Calu3 (cell line): ENCODE measurements at regions not wholly inside any gene's neighbourhood (a gene's known extent, or its start where the extent isn't known, plus 50 kb on each side); places are given as distances from the start of the nearest gene placed in this dataset.

Experiments used
- BruUV-seq: library from RNA; stranded (reverse); fragments of 400-500 nt; replicated peaks from 2 replicates; lab custom pipeline; 2021; lab: Mats Ljungman, UMichigan
- CTCF ChIA-PET: fragments of 300-600 bp; sonication (Branson Sonifier 250); formaldehyde crosslinking; loops from one replicate; lab custom pipeline; 2022; ENCODE audit warnings: antibody characterized with exemption; lab: Charles Lee
- DNase-seq: peaks from one replicate; pipeline ENCODE4 v3.0.0; 2022
- H3K27ac Mint-ChIP-seq: one replicate; pipeline ENCODE4 v1.8.0; 2022; ENCODE audit warnings: mixed read lengths; ENCODE audit not compliant: unreplicated experiment
- H3K27me3 Mint-ChIP-seq: one replicate; pipeline ENCODE4 v1.8.0; 2022; ENCODE audit warnings: mixed read lengths; ENCODE audit not compliant: unreplicated experiment
- H3K36me3 Mint-ChIP-seq: one replicate; pipeline ENCODE4 v1.8.0; 2022; ENCODE audit warnings: mild to moderate bottlenecking, moderate library complexity, mixed read lengths; ENCODE audit not compliant: insufficient read depth, unreplicated experiment
- H3K4me1 Mint-ChIP-seq: one replicate; pipeline ENCODE4 v1.8.0; 2022; ENCODE audit warnings: mild to moderate bottlenecking, low read depth, mixed read lengths; ENCODE audit not compliant: unreplicated experiment
- H3K4me3 Mint-ChIP-seq: one replicate; pipeline ENCODE4 v1.8.0; 2022; ENCODE audit warnings: mild to moderate bottlenecking, low read depth, moderate library complexity, mixed read lengths; ENCODE audit not compliant: unreplicated experiment
- H3K9me3 Mint-ChIP-seq: one replicate; pipeline ENCODE4 v1.8.0; 2022; ENCODE audit warnings: low read depth, mixed read lengths; ENCODE audit not compliant: unreplicated experiment
- intact Hi-C: fragments of 100-400 bp; cut with micrococcal nuclease; formaldehyde crosslinking; loops from one replicate; pipeline ENCODE4 v1.10.0; 2022; ENCODE audit not compliant: unreplicated experiment
- TF ChIP-seq, protein P1 (sequence below): fragments of 200-600 bp; IDR thresholded peaks from one replicate; pipeline ENCODE4 v1.8.0; 2022; ENCODE audit warnings: antibody characterized with exemption; ENCODE audit not compliant: unreplicated experiment

DNA sequence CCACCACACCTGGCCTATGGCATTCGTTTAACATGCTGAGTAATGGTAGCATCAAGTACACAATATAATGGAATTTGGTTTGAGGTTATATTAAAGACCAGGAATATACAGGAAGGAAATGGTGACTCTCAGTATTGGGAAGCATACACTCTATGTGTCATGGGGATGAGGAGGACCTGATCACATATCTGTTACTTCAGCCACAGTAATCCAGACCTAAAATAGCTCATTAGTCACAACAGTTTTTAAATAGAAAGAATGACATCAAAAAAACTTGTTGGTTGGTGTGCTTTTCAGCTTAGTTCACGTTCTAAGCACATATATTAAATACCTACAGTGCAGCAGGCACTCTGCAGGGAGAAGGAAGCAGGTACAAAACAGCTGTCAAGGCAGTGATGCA lies 52.5 kb upstream of the ATP2C1 start:
- peaks cover 3% of the 10 kb centered on the region for H3K9me3 Mint-ChIP-seq
- H3K27me3 Mint-ChIP-seq: no peaks in the 10 kb centered on the region
- H3K27ac Mint-ChIP-seq: no peak overlapping the region
- CTCF ChIA-PET: no interaction called here
- no TSS peak for BruUV-seq
- H3K36me3 Mint-ChIP-seq: no peaks in the 10 kb centered on the region
- TF ChIP-seq, protein P1, sequence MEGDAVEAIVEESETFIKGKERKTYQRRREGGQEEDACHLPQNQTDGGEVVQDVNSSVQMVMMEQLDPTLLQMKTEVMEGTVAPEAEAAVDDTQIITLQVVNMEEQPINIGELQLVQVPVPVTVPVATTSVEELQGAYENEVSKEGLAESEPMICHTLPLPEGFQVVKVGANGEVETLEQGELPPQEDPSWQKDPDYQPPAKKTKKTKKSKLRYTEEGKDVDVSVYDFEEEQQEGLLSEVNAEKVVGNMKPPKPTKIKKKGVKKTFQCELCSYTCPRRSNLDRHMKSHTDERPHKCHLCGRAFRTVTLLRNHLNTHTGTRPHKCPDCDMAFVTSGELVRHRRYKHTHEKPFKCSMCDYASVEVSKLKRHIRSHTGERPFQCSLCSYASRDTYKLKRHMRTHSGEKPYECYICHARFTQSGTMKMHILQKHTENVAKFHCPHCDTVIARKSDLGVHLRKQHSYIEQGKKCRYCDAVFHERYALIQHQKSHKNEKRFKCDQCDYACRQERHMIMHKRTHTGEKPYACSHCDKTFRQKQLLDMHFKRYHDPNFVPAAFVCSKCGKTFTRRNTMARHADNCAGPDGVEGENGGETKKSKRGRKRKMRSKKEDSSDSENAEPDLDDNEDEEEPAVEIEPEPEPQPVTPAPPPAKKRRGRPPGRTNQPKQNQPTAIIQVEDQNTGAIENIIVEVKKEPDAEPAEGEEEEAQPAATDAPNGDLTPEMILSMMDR: no peak
- H3K4me1 Mint-ChIP-seq: peaks cover 13% of the 10 kb centered on the region
- intact Hi-C loops: no loop called here
- no peak overlapping the region for H3K4me3 Mint-ChIP-seq
- DNase-seq: no peak

DNA sequence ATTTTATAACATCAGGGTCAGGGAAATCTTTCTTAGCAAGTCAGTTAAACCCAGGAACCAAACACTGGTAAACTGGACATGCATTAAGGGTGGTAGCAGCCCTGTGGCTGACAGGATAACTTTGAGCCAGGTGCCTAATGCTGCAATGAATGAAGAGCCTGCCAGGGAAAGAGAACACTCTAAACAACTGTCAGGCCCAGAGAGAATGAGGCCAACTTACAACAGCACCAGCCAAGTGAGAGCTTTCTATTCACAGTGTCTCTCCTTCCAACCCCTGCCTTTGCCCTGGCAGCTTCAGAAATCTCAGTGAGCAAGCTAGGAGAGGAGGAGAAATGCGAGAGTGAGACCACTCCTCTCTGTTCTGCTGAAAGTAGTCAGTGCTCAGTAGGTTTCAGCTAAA lies 50.4 kb upstream of the ATP2C1 start:
- TF ChIP-seq, protein P1: no peak
- Mint-ChIP-seq H3K4me3 (no peak overlapping the region), H3K27me3 (no peaks in the 10 kb centered on the region), H3K36me3 (no peaks in the 10 kb centered on the region), H3K27ac (no peak overlapping the region), H3K9me3 (peaks cover 3% of the 10 kb centered on the region), H3K4me1 (peaks cover 14% of the 10 kb centered on the region)
- no TSS peak for BruUV-seq
- CTCF ChIA-PET: no interaction called here
- intact Hi-C loops: no loop called here
- no peak for DNase-seq
